K562 (cell line): ENCODE measurements at regions not wholly inside any gene's neighbourhood (a gene's known extent, or its start where the extent isn't known, plus 50 kb on each side); places are given as distances from the start of the nearest gene placed in this dataset.
A peak's percentile ranks its signal among the peaks of the same experiment; 100 is the strongest.

ENCODE experiments used
- ATAC-seq: fragments of 200-7000 bp; cut with Tn5 transposase; 3 replicates; pipeline ENCODE4 v1.9.1; 2020; ENCODE audit warnings: moderate library complexity
- BruUV-seq: library from RNA; stranded (reverse); fragments of 400-500 nt; replicated peaks from 2 replicates; lab custom pipeline; 2021; lab: Mats Ljungman, UMichigan
- CTCF ChIA-PET: fragments of 300-600 bp; formaldehyde crosslinking; extraction: SDS; loops from one replicate; lab custom pipeline; 2021; ENCODE audit warnings: low intra/inter-chr PET ratio; lab: Yijun Ruan, JAX
- POLR2A ChIA-PET: fragments of 300-600, 350-650 bp; sonication (Branson Sonifier 250); formaldehyde crosslinking; extraction: SDS; loops from one replicate; lab custom pipeline; 2021; ENCODE audit warnings: antibody characterized with exemption, inconsistent platforms; lab: Yijun Ruan, JAX
- DNase-seq, 4 experiments: peaks; one replicate each; pipeline versions ENCODE4 v3.0.0 to v3.0.0-alpha.2; 2011 to 2018; ENCODE audit warnings: low spot score in 3 of 4, mixed read lengths in 3 of 4; ENCODE audit errors: extremely low read depth in 1 of 4
- FAIRE-seq: peaks from 2 replicates; lab custom pipeline; 2011; peaks lifted over from hg19 to GRCh38; lab: Jason Lieb, UNC
- H2AFZ ChIP-seq: 2 replicates; pipeline ENCODE4 v1.6.0; 2011; ENCODE audit warnings: low read depth, low read length, control low read depth, inconsistent platforms
- H3K27ac ChIP-seq: fragments of 200-600 bp; 3 replicates; pipeline ENCODE4 v1.8.0; 2011; ENCODE audit warnings: low read depth, mild to moderate bottlenecking, control low read depth, inconsistent platforms, low read length, moderate library complexity, mixed read lengths; ENCODE audit errors: extremely low read depth
- H3K27me3 ChIP-seq, 2 experiments: fragments of 300-600 bp in 1 of 2; 2 replicates in 1 of 2; 3 replicates in 1 of 2; pipeline versions ENCODE4 v1.6.0 to v1.8.0; 2011; ENCODE audit warnings: inconsistent platforms in 2 of 2, low read length in 2 of 2, mild to moderate bottlenecking in 1 of 2, mixed read lengths in 1 of 2, moderate library complexity in 1 of 2; ENCODE audit not compliant: control insufficient read depth in 2 of 2, insufficient read depth in 2 of 2
- H3K36me3 ChIP-seq: fragments of 300-600 bp; 3 replicates; pipeline ENCODE4 v1.8.0; 2011; ENCODE audit warnings: mild to moderate bottlenecking, low read length, inconsistent platforms; ENCODE audit not compliant: control insufficient read depth, insufficient read depth
- H3K4me1 ChIP-seq, 2 experiments: fragments of 200-600 bp in 1 of 2; replicated peaks in 1 of 2; 2 replicates in 1 of 2; 3 replicates in 1 of 2; pipeline versions ENCODE4 v1.5.1 to v1.8.0; 2011; ENCODE audit warnings: inconsistent platforms in 2 of 2, low read length in 2 of 2, mild to moderate bottlenecking in 1 of 2, mixed read lengths in 1 of 2, moderate library complexity in 1 of 2; ENCODE audit not compliant: control insufficient read depth in 2 of 2, insufficient read depth in 2 of 2
- H3K4me2 ChIP-seq: 2 replicates; pipeline ENCODE4 v1.6.1; 2011; ENCODE audit warnings: low read length, control low read depth, inconsistent platforms, mixed read lengths; ENCODE audit not compliant: insufficient read depth
- H3K4me3 ChIP-seq: fragments of 200-600 bp; sonication (generic), shearing (Covaris generic); 2 replicates; pipeline ENCODE4 v1.5.1; 2016; ENCODE audit warnings: control low read depth, inconsistent platforms
- H3K79me2 ChIP-seq: fragments of 200-600 bp; 3 replicates; pipeline ENCODE4 v1.8.0; 2011; ENCODE audit warnings: low read length, inconsistent platforms; ENCODE audit not compliant: control insufficient read depth, insufficient read depth
- H3K9ac ChIP-seq, 2 experiments: 2 replicates each; pipeline versions ENCODE4 v1.6.0 to v1.6.1; 2011; ENCODE audit warnings: low read depth in 2 of 2, low read length in 2 of 2, control low read depth in 1 of 2, inconsistent platforms in 1 of 2, mild to moderate bottlenecking in 1 of 2, mixed read lengths in 1 of 2; ENCODE audit not compliant: insufficient read depth in 1 of 2
- H3K9me1 ChIP-seq: one replicate; pipeline ENCODE4 v1.6.0; 2011; ENCODE audit warnings: inconsistent platforms, mild to moderate bottlenecking, low read length, moderate library complexity; ENCODE audit not compliant: control insufficient read depth, insufficient read depth
- H3K9me3 ChIP-seq: replicated peaks from 2 replicates; pipeline ENCODE4 v1.5.1; 2011; ENCODE audit warnings: low read depth, low read length, inconsistent platforms; ENCODE audit not compliant: control insufficient read depth, insufficient read depth
- H4K20me1 ChIP-seq: replicated peaks from 2 replicates; pipeline ENCODE4 v1.6.1; 2011; ENCODE audit warnings: low read length, inconsistent platforms, mixed read lengths; ENCODE audit not compliant: control insufficient read depth, insufficient read depth
- ATF2 ChIP-seq: sonication (generic); formaldehyde crosslinking; IDR thresholded peaks from 2 replicates; pipeline ENCODE4 v1.8.1; 2022; ENCODE audit warnings: missing genetic modification reagents
- CBFA2T3 ChIP-seq: fragments of 450-650 bp; IDR thresholded peaks from 2 replicates; pipeline ENCODE4 v1.6.1; 2017
- FOXP4 ChIP-seq: sonication (generic); formaldehyde crosslinking; IDR thresholded peaks from 2 replicates; pipeline ENCODE4 v1.8.0; 2022; ENCODE audit warnings: mild to moderate bottlenecking, missing genetic modification reagents, borderline replicate concordance
- NFRKB ChIP-seq: fragments of 450-650 bp; IDR thresholded peaks from 2 replicates; pipeline ENCODE4 v1.6.1; 2016; ENCODE audit warnings: low read depth
- SMAD1 ChIP-seq: fragments of 150-350 bp; IDR thresholded peaks from 2 replicates; pipeline ENCODE4 v1.6.1; 2014; ENCODE audit warnings: low read length, low read depth; ENCODE audit not compliant: partially characterized antibody
- TAL1 ChIP-seq: fragments of 450-650 bp; IDR thresholded peaks from 2 replicates; pipeline ENCODE4 v1.6.1; 2016; ENCODE audit warnings: mild to moderate bottlenecking
- ZBTB40 ChIP-seq, 2 experiments: fragments of 450-650 bp in 1 of 2; sonication (generic) in 1 of 2; formaldehyde crosslinking in 1 of 2; IDR thresholded peaks; 2 replicates each; pipeline versions ENCODE4 v1.7.1 to v1.9.0; 2016 to 2022; ENCODE audit warnings: inconsistent platforms in 1 of 2, mild to moderate bottlenecking in 1 of 2, missing genetic modification reagents in 1 of 2
- ZNF586 ChIP-seq: fragments of 450-650 bp; formaldehyde crosslinking; conservative IDR thresholded peaks from 2 replicates; pipeline ENCODE4 v1.4.0; 2020; ENCODE audit warnings: mild to moderate bottlenecking, moderate library complexity
- WGBS: fragments of 100-300 bp; shearing (Covaris generic); methylation state at CpG from one replicate; pipeline ENCODE4 v1.1.6; 2016; ENCODE audit warnings: low coverage, mixed read lengths; ENCODE audit not compliant: insufficient coverage; ENCODE audit errors: missing lambda C conversion rate; 5-methylcytosine and 5-hydroxymethylcytosine counted together
- in situ Hi-C: fragments of 300-500 bp; cut with MboI; formaldehyde crosslinking; loops from 4 replicates; pipeline ENCODE4 v1.15.0; 2018; ENCODE audit warnings: inconsistent platforms, mixed read lengths
- intact Hi-C: fragments of 100-400 bp; cut with micrococcal nuclease; formaldehyde crosslinking; loops from 2 replicates; pipeline ENCODE4 v1.14.2; 2022

- TF ChIP-seq FOXP4: no peak
- no peak for TF ChIP-seq NFRKB
These were observed 566.1 kb downstream of the TFAP2B start (continued) for GRCh38 chr6:51384736-51385135.

GRCh38 chr6:51386347-51386836 lies 567.7 kb downstream of the TFAP2B start:
- Histone ChIP-seq H3K4me2 (no peak overlapping the region), H3K79me2 (no peaks in the 10 kb centered on the region), H3K27me3 (no peaks in the 10 kb centered on the region), H3K27ac (no peak overlapping the region), H3K9ac (no peak overlapping the region), H4K20me1 (no peaks in the 10 kb centered on the region), H3K4me1 (no peaks in the 10 kb centered on the region), H3K36me3 (no peaks in the 10 kb centered on the region), H3K4me3 (no peak overlapping the region), H3K9me1 (no peaks in the 10 kb centered on the region), H3K9me3 (no peaks in the 10 kb centered on the region), H2AFZ (no peak overlapping the region)
- ChIA-PET POLR2A (no interaction called here), CTCF (no interaction called here)
- FAIRE-seq (no peak), DNase-seq (no peak), ATAC-seq (no peak)
- in situ Hi-C loops (no loop called here), intact Hi-C loops (no loop called here)
- 3% methylated on average over 3 of the region's 3 CpGs for WGBS
- BruUV-seq: no TSS peak
- peak; percentile 17; the same call in 1 of the 2 replicates for TF ChIP-seq TAL1
- TF ChIP-seq SMAD1: no peak
- peak; percentile 80 for TF ChIP-seq ZBTB40 (IDR thresholded peaks at IDR 0.05)
- TF ChIP-seq ZBTB40 (CRISPR knock-in tag; IDR thresholded peaks at IDR 0.05): no peak
- TF ChIP-seq CBFA2T3: peak; percentile 36; the same call in 1 of the 2 replicates
- no peak for TF ChIP-seq ZNF586 (CRISPR knock-in tag)
- TF ChIP-seq ATF2 (CRISPR knock-in tag): no peak
